A549 (cell line): ENCODE measurements at regions not wholly inside any gene's neighbourhood (a gene's known extent, or its start where the extent isn't known, plus 50 kb on each side); places are given as distances from the start of the nearest gene placed in this dataset.

Source experiments
- ATAC-seq, 2 experiments: fragments of 200-7000 bp in 1 of 2; fragments of >200 bp in 1 of 2; cut with Nextera tagmentation in 1 of 2; cut with Tn5 transposase in 1 of 2; 3 replicates each; pipeline versions ENCODE4 v1.8.0 to v1.9.1; 2018 to 2020; ENCODE audit warnings: mild to moderate bottlenecking in 1 of 2, moderate library complexity in 1 of 2
- CTCF ChIA-PET: fragments of 300-600 bp; sonication (Branson Sonifier 250); formaldehyde crosslinking; extraction: SDS; loops from one replicate; lab custom pipeline; 2021; ENCODE audit warnings: antibody characterized with exemption, inconsistent platforms; lab: Yijun Ruan, JAX
- POLR2A ChIA-PET: fragments of 350-600 bp; formaldehyde crosslinking; extraction: SDS; loops from one replicate; lab custom pipeline; 2021; ENCODE audit warnings: antibody characterized with exemption, inconsistent platforms; lab: Yijun Ruan, JAX
- DNase-seq, 2 experiments: peaks; one replicate each; pipeline versions ENCODE4 v3.0.0 to v3.0.0-alpha.2; 2011 to 2016; ENCODE audit warnings: low read depth in 1 of 2, low spot score in 1 of 2
- FAIRE-seq: peaks from 2 replicates; lab custom pipeline; 2011; peaks lifted over from hg19 to GRCh38; lab: Jason Lieb, UNC
- H3K27ac ChIP-seq, 2 experiments: fragments of >200 bp; sonication (Bioruptor Twin); formaldehyde crosslinking; 3 replicates each; pipeline ENCODE4 v1.5.1; 2016 to 2017
- H3K4me1 ChIP-seq: fragments of >200 bp; sonication (Bioruptor Twin); formaldehyde crosslinking; 3 replicates; pipeline ENCODE4 v1.6.1; 2016
- H3K4me2 ChIP-seq: fragments of >200 bp; sonication (Bioruptor Twin); formaldehyde crosslinking; 3 replicates; pipeline ENCODE4 v1.6.1; 2016
- H3K4me3 ChIP-seq: fragments of >200 bp; sonication (Bioruptor Twin); formaldehyde crosslinking; 3 replicates; pipeline ENCODE4 v1.5.1; 2016
- H3K9me3 ChIP-seq: fragments of >200 bp; sonication (Bioruptor Twin); formaldehyde crosslinking; 3 replicates; pipeline ENCODE4 v1.6.1; 2016
- CBX2 ChIP-seq: fragments of 200-600 bp; sonication (generic); IDR thresholded peaks from 2 replicates; pipeline ENCODE4 v1.6.1; 2016; ENCODE audit warnings: low read depth, mild to moderate bottlenecking, borderline replicate concordance
- CEBPB ChIP-seq, 2 experiments: fragments of >200 bp in 1 of 2; sonication (Bioruptor Twin) in 1 of 2; formaldehyde crosslinking in 1 of 2; IDR thresholded peaks; 2 replicates each; pipeline ENCODE4 v1.6.1; 2012 to 2016
- CHD2 ChIP-seq: fragments of 150-350 bp; IDR thresholded peaks from 2 replicates; pipeline ENCODE4 v1.6.1; 2014; ENCODE audit warnings: low read length; ENCODE audit not compliant: partially characterized antibody
- ELK1 ChIP-seq: fragments of 150-350 bp; IDR thresholded peaks from 2 replicates; pipeline ENCODE4 v1.6.1; 2014; ENCODE audit warnings: low read depth, mild to moderate bottlenecking, low read length
- ESRRA ChIP-seq: fragments of 150-350 bp; IDR thresholded peaks from 2 replicates; pipeline ENCODE4 v1.6.1; 2014; ENCODE audit warnings: mild to moderate bottlenecking, low read length, borderline replicate concordance
- FOSL2 ChIP-seq, 2 experiments: fragments of 450-650 bp in 1 of 2; fragments of >200 bp in 1 of 2; sonication (Bioruptor Twin) in 1 of 2; formaldehyde crosslinking; IDR thresholded peaks; 2 replicates each; pipeline versions ENCODE4 v1.5.0 to v1.6.1; 2016 to 2020; ENCODE audit warnings: mild to moderate bottlenecking in 1 of 2, moderate library complexity in 1 of 2
- FOXS1 ChIP-seq: fragments of 250-450 bp; sonication (Bioruptor Pico); IDR thresholded peaks from 2 replicates; pipeline ENCODE4 v1.5.0; 2020; ENCODE audit warnings: mild to moderate bottlenecking, moderate library complexity
- HDAC2 ChIP-seq: fragments of 200-600 bp; sonication (generic); IDR thresholded peaks from 2 replicates; pipeline ENCODE4 v1.6.1; 2016
- HES2 ChIP-seq: fragments of >200 bp; sonication (Bioruptor Twin); formaldehyde crosslinking; IDR thresholded peaks from 2 replicates; pipeline ENCODE4 v1.6.1; 2016
- HEYL ChIP-seq: fragments of 250-450 bp; sonication (Bioruptor Pico); IDR thresholded peaks from 2 replicates; pipeline ENCODE4 v1.8.0; 2021; ENCODE audit warnings: mild to moderate bottlenecking, moderate library complexity
- HMGXB4 ChIP-seq: fragments of 250-450 bp; sonication (Bioruptor Pico); IDR thresholded peaks from 2 replicates; pipeline ENCODE4 v1.5.0; 2021; ENCODE audit warnings: mild to moderate bottlenecking, moderate library complexity, borderline replicate concordance
- NPAS2 ChIP-seq: fragments of 250-450 bp; sonication (Bioruptor Pico); IDR thresholded peaks from 2 replicates; pipeline ENCODE4 v1.8.0; 2022; ENCODE audit warnings: mild to moderate bottlenecking, moderate library complexity, borderline replicate concordance
- POLR2A ChIP-seq: IDR thresholded peaks from 2 replicates; pipeline ENCODE4 v1.6.1; 2012; ENCODE audit warnings: mild to moderate bottlenecking, low read length
- RCOR1 ChIP-seq: fragments of 150-350 bp; IDR thresholded peaks from 2 replicates; pipeline ENCODE4 v1.6.1; 2014; ENCODE audit warnings: antibody characterized with exemption, low read length, low read depth
- RNF2 ChIP-seq: fragments of 200-600 bp; sonication (generic); IDR thresholded peaks from 2 replicates; pipeline ENCODE4 v1.6.1; 2016; ENCODE audit warnings: low read depth, mild to moderate bottlenecking, antibody characterized with exemption, moderate library complexity, borderline replicate concordance
- USF2 ChIP-seq: fragments of 450-650 bp; IDR thresholded peaks from 2 replicates; pipeline ENCODE4 v1.6.1; 2014; ENCODE audit warnings: antibody characterized with exemption
- ZSCAN20 ChIP-seq: fragments of 250-450 bp; sonication (Bioruptor Pico); IDR thresholded peaks from 2 replicates; pipeline ENCODE4 v1.8.0; 2022; ENCODE audit warnings: mild to moderate bottlenecking, moderate library complexity
- WGBS: methylation state at CpG from one replicate; pipeline ENCODE4 v1.1.6; 2017; ENCODE audit errors: missing lambda C conversion rate; 5-methylcytosine and 5-hydroxymethylcytosine counted together
- TF ChIP-seq, protein P1 (sequence below): fragments of >200 bp; sonication (Bioruptor Twin); formaldehyde crosslinking; IDR thresholded peaks from 3 replicates; pipeline ENCODE4 v1.5.1; 2016

DNA sequence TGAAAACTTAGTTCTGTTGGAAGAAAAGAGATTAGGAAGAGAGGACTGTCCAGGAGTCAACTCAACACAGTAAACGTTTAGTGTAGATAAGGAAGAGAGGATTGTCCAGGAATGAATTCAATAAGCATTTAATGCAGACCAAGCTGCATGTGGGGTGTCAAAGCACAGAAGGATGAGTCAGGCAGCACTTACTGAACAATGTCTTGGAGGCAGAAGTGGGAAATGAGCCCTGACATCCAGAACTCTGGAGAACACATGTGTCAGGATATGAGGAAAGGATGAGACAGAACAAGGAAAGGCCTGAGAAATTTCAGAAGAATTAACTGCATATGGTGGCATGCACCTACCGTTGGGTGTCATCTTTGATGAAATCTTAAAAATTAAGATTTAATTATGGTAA, 429.2 kb upstream of the HTR2A start:
- Histone ChIP-seq H3K4me1 (no peaks in the 10 kb centered on the region), H3K4me2 (no peak overlapping the region), H3K4me3 (no peak overlapping the region), H3K9me3 (no peaks in the 10 kb centered on the region), H3K27ac (no peak overlapping the region)
- WGBS: 0% methylated on average over 2 of the region's 2 CpGs
- ChIA-PET POLR2A (no interaction called here), CTCF (interaction anchor here (1.0 kb wide), 1 partner anchor 26 kb away, joined by 3 read pairs; no protein-coding TSS in a partner anchor)
- no peak for DNase-seq
- no peak for ATAC-seq
- FAIRE-seq: no peak
- TF ChIP-seq ZSCAN20 (CRISPR knock-in tag) (no peak), CEBPB (IDR thresholded peaks at IDR 0.05) (no peak), RCOR1 (no peak), ESRRA (no peak)

DNA sequence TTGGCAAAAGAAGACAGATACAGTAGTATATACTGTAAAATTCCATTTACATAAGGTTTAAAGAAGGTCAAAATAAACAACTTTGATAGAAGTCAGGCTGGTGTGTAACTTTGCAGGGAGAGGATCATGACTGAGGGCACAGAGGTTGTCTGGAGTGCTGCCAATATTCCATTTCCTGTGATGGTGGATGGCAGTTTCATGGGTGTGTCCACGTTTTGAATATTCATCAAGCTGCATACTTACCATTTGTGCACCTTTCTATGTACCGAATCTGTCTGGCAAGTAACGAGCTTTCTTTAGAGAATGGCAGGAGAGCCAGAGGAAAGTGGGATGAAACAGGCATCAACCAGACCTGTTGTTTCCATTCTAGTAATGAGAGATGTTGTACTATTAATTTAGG, 420.5 kb upstream of the HTR2A start:
- 0% methylated on average over 3 of the region's 3 CpGs for WGBS
- no peak for FAIRE-seq
- ATAC-seq: no peak
- CTCF ChIA-PET: no interaction called here
- Histone ChIP-seq H3K4me1 (no peaks in the 10 kb centered on the region), H3K27ac (no peak overlapping the region), H3K4me3 (no peak overlapping the region), H3K4me2 (no peak overlapping the region), H3K9me3 (no peaks in the 10 kb centered on the region)
- POLR2A ChIA-PET: no interaction called here
- no peak for TF ChIP-seq ESRRA
- no peak for TF ChIP-seq HDAC2
- TF ChIP-seq NPAS2: no peak
- no peak for DNase-seq

GRCh38 chr13:47310401-47310800, 413.5 kb upstream of the HTR2A start:
- Histone ChIP-seq H3K4me1 (no peaks in the 10 kb centered on the region), H3K27ac (no peak overlapping the region), H3K9me3 (no peaks in the 10 kb centered on the region), H3K4me2 (no peak overlapping the region), H3K4me3 (no peak overlapping the region)
- DNase-seq (no peak), ATAC-seq (no peak), FAIRE-seq (no peak)
- 0% methylated on average over 1 of the region's 1 CpG for WGBS
- TF ChIP-seq HES2 (no peak), FOXS1 (no peak)
- POLR2A ChIA-PET: no interaction called here
- CTCF ChIA-PET: no interaction called here

GRCh38 chr13:47306991-47307390, 410.1 kb upstream of the HTR2A start:
- ATAC-seq (no peak), DNase-seq (no peak), FAIRE-seq (no peak)
- Histone ChIP-seq H3K9me3 (no peaks in the 10 kb centered on the region), H3K27ac (no peak overlapping the region), H3K4me2 (no peak overlapping the region), H3K4me3 (no peak overlapping the region), H3K4me1 (no peaks in the 10 kb centered on the region)
- CTCF ChIA-PET: no interaction called here
- no peak for TF ChIP-seq ESRRA
- no peak for TF ChIP-seq FOXS1
- POLR2A ChIA-PET: no interaction called here

DNA sequence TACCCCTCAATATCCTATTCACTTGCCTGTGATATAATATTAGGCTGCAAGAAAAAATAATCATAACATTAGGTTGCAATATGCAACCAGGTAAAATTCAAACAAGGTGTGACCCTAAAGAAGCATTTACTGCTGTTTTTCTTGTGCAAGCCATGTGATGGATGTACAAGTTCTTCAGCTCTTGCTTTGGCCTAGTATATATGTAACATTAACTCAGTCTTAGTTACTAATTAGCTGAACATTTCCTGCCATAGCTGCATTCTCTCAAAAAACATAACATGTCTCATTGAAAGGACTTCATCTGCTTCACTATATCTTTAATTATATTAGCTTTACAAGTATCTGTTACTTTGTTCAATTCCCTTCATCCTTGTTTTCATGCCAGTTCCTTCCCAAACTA, 406.8 kb upstream of the HTR2A start:
- POLR2A ChIA-PET: no interaction called here
- TF ChIP-seq POLR2A: no peak
- no peak for TF ChIP-seq HMGXB4 (CRISPR knock-in tag)
- no peak for TF ChIP-seq CHD2
- no peak for TF ChIP-seq HEYL (CRISPR knock-in tag)
- TF ChIP-seq RNF2: no peak
- TF ChIP-seq, protein P1, sequence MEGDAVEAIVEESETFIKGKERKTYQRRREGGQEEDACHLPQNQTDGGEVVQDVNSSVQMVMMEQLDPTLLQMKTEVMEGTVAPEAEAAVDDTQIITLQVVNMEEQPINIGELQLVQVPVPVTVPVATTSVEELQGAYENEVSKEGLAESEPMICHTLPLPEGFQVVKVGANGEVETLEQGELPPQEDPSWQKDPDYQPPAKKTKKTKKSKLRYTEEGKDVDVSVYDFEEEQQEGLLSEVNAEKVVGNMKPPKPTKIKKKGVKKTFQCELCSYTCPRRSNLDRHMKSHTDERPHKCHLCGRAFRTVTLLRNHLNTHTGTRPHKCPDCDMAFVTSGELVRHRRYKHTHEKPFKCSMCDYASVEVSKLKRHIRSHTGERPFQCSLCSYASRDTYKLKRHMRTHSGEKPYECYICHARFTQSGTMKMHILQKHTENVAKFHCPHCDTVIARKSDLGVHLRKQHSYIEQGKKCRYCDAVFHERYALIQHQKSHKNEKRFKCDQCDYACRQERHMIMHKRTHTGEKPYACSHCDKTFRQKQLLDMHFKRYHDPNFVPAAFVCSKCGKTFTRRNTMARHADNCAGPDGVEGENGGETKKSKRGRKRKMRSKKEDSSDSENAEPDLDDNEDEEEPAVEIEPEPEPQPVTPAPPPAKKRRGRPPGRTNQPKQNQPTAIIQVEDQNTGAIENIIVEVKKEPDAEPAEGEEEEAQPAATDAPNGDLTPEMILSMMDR: no peak
- TF ChIP-seq CBX2: no peak
- TF ChIP-seq ELK1: no peak
- TF ChIP-seq FOSL2 (IDR thresholded peaks at IDR 0.05): no peak
- TF ChIP-seq FOSL2 (CRISPR knock-in tag; IDR thresholded peaks at IDR 0.05): no peak
- TF ChIP-seq USF2: no peak
- Histone ChIP-seq H3K4me2 (no peak overlapping the region), H3K27ac (no peak overlapping the region), H3K9me3 (no peaks in the 10 kb centered on the region), H3K4me3 (no peak overlapping the region), H3K4me1 (no peaks in the 10 kb centered on the region)
- DNase-seq (no peak), ATAC-seq (no peak), FAIRE-seq (no peak)
- CTCF ChIA-PET: no interaction called here
